HUES48 (cell line): ENCODE measurements at regions not wholly inside any gene's neighbourhood (a gene's known extent, or its start where the extent isn't known, plus 50 kb on each side); places are given as distances from the start of the nearest gene placed in this dataset.

Experiments used
- H3K27ac ChIP-seq: one replicate; pipeline ENCODE4 v1.7.0; 2013; ENCODE audit warnings: low read depth, low read length, inconsistent platforms
- H3K27me3 ChIP-seq: 2 replicates; pipeline ENCODE4 v1.6.1; 2013; ENCODE audit warnings: mild to moderate bottlenecking, low read length; ENCODE audit not compliant: control insufficient read depth, insufficient read depth
- H3K36me3 ChIP-seq: 2 replicates; pipeline ENCODE4 v1.6.1; 2013; ENCODE audit warnings: low read length; ENCODE audit not compliant: control insufficient read depth, insufficient read depth
- H3K4me1 ChIP-seq: 2 replicates; pipeline ENCODE4 v1.6.1; 2013; ENCODE audit warnings: mild to moderate bottlenecking, low read length; ENCODE audit not compliant: control insufficient read depth, insufficient read depth
- H3K4me3 ChIP-seq: 2 replicates; pipeline ENCODE4 v1.5.1; 2013; ENCODE audit warnings: mild to moderate bottlenecking, low read depth, low read length
- H3K9ac ChIP-seq: 2 replicates; pipeline ENCODE4 v1.6.1; 2013; ENCODE audit warnings: mild to moderate bottlenecking, low read depth, low read length, moderate library complexity
- H3K9me3 ChIP-seq: 2 replicates; pipeline ENCODE4 v1.6.1; 2013; ENCODE audit warnings: low read length; ENCODE audit not compliant: control insufficient read depth, insufficient read depth

DNA sequence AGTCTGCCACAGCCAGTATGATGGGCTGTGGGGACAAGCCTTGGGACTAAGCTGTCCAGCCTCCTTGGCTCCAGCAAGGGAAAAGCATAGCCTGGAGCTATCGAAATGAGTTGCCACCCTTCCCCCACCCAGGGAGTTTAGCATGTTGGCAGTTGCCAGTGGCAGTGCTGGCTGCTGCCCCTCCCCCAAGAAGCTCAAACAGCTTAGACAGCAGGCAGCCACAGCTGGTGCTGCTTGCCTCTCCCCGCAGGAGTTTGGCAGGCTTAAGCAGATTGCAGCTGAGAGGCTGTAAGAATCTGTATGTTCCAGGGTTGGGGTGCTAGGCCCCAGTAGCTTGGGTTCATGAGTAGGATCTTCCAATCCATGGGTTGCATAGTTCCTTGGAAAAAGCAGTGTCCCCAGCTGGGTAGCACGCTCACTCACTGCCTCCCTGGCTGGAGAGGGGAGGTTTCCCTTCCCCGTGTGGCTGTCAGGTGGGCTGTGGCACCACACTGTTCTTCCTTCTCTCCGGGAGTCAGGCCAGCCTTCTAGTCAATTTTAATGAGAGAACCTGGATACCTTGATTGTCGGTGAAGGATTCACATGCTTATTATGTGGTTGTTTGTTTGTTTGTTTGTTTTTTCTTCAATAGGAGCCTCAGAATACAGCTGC, 506.1 kb downstream of the CDH11 start:
- no peak overlapping the region for H3K9ac ChIP-seq
- peak overlapping the region; percentile 51 for H3K27ac ChIP-seq
- H3K4me3 ChIP-seq: no peak overlapping the region
- peaks cover 17% of the 10 kb centered on the region; the same call in 1 of the 2 replicates for H3K4me1 ChIP-seq
- no peaks in the 10 kb centered on the region for H3K27me3 ChIP-seq
- H3K9me3 ChIP-seq: no peaks in the 10 kb centered on the region
- H3K36me3 ChIP-seq: no peaks in the 10 kb centered on the region

DNA sequence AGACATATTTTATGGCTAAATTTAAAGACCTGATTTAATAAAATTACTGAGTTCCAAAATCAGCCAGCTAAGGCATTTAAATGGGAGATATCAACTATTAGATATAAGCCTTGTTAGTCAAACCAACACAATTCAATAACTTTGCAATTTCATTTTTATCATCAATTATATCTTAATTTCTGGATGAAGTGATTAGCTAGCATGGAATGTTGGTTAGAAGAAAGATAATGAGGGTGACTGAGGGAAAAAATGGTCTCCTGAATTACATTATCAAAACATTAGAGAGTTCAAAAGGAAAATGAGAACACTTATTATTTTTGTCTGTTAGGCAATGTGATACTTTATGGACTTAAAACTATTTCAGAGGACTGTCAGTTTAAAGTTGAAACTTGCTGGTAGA, 525.7 kb downstream of the CDH11 start:
- Histone ChIP-seq H3K9ac (no peak overlapping the region), H3K36me3 (no peaks in the 10 kb centered on the region), H3K27ac (no peak overlapping the region), H3K4me1 (no peaks in the 10 kb centered on the region), H3K9me3 (no peaks in the 10 kb centered on the region), H3K4me3 (no peak overlapping the region), H3K27me3 (no peaks in the 10 kb centered on the region)

DNA sequence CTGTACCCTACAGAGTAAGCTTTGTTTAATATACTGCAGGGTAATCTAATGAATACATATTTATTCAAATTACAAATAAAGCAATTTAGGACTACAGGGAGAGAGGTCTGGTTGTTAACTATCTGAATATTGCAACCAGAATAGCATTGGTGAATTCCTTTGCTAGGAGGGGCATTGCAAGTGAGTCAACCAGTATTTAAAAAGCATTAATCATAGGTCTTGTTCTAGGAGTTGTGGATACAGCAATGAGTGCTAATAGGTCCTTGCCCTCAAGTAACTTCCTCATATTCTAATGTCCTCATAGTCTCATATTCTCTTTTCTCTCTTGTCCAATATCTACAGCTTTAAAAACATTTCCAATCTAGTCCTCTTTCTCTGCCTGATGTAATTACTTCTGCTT, 531.4 kb downstream of the CDH11 start:
- Histone ChIP-seq H3K9me3 (no peaks in the 10 kb centered on the region), H3K36me3 (no peaks in the 10 kb centered on the region), H3K4me3 (no peak overlapping the region), H3K9ac (no peak overlapping the region), H3K27me3 (no peaks in the 10 kb centered on the region), H3K4me1 (no peaks in the 10 kb centered on the region; the same call in 1 of the 2 replicates), H3K27ac (no peak overlapping the region)

DNA sequence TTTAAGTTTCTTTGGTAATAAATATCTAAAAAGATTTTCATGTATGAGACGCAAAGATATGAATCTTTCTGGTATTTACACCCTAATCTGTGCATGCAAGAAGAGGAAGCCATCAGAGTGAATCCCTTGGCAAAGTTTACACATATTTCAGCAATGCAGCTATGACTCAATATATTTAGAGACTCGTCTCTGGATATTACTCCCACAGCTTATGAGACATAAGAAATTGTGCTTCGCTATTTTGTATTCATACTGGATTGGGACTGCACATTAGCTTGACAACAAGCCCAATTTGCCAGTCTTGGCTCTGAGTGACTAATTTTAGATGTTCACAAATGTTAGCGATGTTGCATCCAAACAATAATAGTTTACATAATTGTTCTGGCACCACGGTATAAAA, 532.0 kb downstream of the CDH11 start:
- Histone ChIP-seq H3K36me3 (no peaks in the 10 kb centered on the region), H3K9ac (no peak overlapping the region), H3K27ac (no peak overlapping the region)

DNA sequence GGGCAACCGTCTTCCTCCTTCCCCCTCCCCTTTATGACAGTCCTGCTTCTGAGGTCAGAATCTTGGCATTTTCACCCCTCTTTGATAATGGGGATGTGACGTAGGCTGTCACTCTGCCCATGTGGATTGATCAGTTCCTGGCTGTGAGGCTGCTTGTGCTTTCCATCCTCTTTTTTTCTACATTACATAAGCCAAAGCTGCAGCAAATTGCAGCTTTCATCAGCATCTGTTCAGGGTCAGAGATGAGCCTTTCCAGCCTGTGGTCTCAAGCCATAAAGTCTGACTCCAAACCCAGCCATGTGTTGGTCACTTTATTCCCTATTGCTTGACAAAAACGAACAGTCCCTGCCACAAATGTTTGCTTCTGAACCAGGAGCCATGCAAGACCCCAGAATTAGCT, 535.1 kb downstream of the CDH11 start:
- no peak overlapping the region for H3K27ac ChIP-seq

More for the DNA sequence above, 532.0 kb downstream of the CDH11 start:
- Histone ChIP-seq H3K4me3 (no peak overlapping the region), H3K27me3 (no peaks in the 10 kb centered on the region), H3K9me3 (no peaks in the 10 kb centered on the region), H3K4me1 (no peaks in the 10 kb centered on the region; the same call in 1 of the 2 replicates)

DNA sequence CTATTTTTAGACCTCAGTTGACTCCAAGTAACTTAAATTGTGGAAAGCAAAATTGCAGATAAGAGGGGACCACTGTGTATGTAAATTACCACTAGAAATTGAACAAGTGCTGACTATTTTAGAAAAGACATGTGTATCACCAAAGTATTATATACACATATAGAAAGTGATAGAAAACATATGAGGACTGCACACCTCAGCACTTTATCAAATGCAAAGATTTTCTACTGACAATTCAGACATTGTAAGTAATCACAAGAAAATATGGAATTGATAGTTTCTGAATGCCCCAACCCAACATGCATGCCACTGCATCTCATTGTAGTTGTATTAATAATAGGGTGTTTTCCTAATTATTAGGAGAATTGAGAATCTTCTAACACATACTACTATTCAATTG, 536.5 kb downstream of the CDH11 start:
- no peak overlapping the region for H3K4me3 ChIP-seq
- no peak overlapping the region for H3K27ac ChIP-seq
- H3K9me3 ChIP-seq: no peaks in the 10 kb centered on the region

More for the DNA sequence above, 535.1 kb downstream of the CDH11 start:
- H3K9ac ChIP-seq: no peak overlapping the region
- H3K9me3 ChIP-seq: no peaks in the 10 kb centered on the region
- H3K4me3 ChIP-seq: no peak overlapping the region
- H3K36me3 ChIP-seq: no peaks in the 10 kb centered on the region
- H3K4me1 ChIP-seq: peaks cover 6% of the 10 kb centered on the region; the same call in 1 of the 2 replicates
- no peaks in the 10 kb centered on the region for H3K27me3 ChIP-seq

DNA sequence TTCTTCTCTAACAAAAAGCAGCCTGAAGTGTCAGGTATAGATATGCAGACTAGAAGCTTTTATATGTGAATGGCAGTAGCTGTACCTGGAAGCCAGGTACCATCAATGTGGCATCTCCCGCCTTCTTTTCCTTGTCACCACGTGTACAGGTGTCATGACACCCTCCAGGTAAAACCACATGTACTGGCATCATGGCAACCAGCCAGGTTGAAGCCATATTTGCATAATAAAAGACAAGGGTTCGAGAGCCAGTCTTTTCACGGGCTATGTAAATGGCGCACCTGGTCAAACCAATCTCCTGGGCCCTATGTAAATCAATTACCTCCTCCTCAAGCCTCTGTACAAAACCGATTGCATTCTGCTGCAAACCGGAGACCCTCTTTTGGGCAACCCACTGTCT, 541.3 kb downstream of the CDH11 start:
- Histone ChIP-seq H3K9ac (no peak overlapping the region), H3K27me3 (no peaks in the 10 kb centered on the region), H3K36me3 (no peaks in the 10 kb centered on the region), H3K4me3 (no peak overlapping the region), H3K27ac (no peak overlapping the region), H3K9me3 (no peaks in the 10 kb centered on the region), H3K4me1 (peaks cover 16% of the 10 kb centered on the region; the same call in 1 of the 2 replicates)

More for the DNA sequence above, 536.5 kb downstream of the CDH11 start:
- H3K4me1 ChIP-seq: peaks cover 13% of the 10 kb centered on the region; the same call in 1 of the 2 replicates
- H3K9ac ChIP-seq: no peak overlapping the region
- no peaks in the 10 kb centered on the region for H3K36me3 ChIP-seq
- no peaks in the 10 kb centered on the region for H3K27me3 ChIP-seq

DNA sequence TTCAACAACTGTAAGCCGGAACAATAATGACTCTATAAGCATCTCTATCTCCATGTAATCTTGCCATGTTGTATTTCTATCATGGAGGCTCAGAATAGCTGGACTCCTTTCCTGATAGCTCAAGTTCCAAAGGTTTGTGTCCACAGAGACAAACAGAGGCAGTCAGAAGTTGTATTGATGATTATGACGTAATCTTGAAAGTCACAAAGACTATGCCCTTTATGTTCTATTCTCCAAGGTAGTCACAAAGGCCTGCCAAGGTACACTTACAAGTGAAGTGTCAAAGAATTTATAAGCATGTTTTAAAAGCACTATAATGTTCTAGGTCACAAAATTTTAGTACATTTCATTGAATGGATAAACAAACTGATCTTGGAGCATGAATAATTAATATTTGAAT, 542.2 kb downstream of the CDH11 start:
- Histone ChIP-seq H3K27ac (no peak overlapping the region), H3K9me3 (no peaks in the 10 kb centered on the region), H3K36me3 (no peaks in the 10 kb centered on the region), H3K4me1 (peaks cover 16% of the 10 kb centered on the region; the same call in 1 of the 2 replicates), H3K9ac (no peak overlapping the region), H3K27me3 (no peaks in the 10 kb centered on the region), H3K4me3 (no peak overlapping the region)

DNA sequence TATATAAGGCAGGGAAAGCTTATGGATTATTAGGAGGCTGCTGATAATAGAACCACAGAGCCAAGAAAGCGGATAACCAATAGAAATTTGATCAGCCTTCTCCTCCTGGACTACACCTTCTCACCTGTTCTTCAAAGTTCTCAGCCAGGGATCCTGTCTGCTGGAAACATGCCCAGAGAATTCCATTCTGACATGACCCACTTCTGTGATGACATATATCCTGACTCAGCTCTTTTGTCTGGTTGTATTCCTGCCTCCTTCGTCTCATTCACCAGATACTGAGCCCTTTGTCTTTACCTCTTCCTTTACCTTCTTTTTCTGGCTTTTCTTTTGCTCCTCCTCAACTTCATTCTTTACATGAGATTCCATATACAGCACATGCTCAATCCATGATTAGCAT, 576.1 kb downstream of the CDH11 start:
- H3K9me3 ChIP-seq: no peaks in the 10 kb centered on the region
- no peaks in the 10 kb centered on the region for H3K4me1 ChIP-seq
- H3K36me3 ChIP-seq: no peaks in the 10 kb centered on the region
- no peaks in the 10 kb centered on the region for H3K27me3 ChIP-seq
- no peak overlapping the region for H3K9ac ChIP-seq
- no peak overlapping the region for H3K4me3 ChIP-seq
- no peak overlapping the region for H3K27ac ChIP-seq

DNA sequence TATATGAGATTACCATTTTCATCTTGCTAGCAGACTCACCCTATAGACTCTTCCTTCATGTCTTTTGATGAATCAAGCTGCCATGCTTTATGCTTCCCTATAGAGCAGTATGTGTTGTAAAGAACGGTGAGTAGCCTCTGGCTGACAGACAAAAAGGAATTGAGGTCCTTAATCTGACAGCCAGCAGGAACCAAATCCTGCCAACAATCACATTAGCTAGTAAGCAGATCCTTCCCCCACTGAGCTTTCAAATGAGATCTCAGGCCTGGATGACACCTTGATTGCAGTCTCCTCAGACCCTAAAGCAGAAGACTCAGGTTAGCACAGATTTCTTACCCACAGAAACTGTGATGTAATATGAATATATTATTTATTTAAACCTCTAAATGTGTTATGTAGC, 577.0 kb downstream of the CDH11 start:
- Histone ChIP-seq H3K27me3 (no peaks in the 10 kb centered on the region), H3K36me3 (no peaks in the 10 kb centered on the region), H3K9me3 (no peaks in the 10 kb centered on the region), H3K27ac (no peak overlapping the region), H3K4me3 (no peak overlapping the region), H3K9ac (no peak overlapping the region), H3K4me1 (no peaks in the 10 kb centered on the region)

DNA sequence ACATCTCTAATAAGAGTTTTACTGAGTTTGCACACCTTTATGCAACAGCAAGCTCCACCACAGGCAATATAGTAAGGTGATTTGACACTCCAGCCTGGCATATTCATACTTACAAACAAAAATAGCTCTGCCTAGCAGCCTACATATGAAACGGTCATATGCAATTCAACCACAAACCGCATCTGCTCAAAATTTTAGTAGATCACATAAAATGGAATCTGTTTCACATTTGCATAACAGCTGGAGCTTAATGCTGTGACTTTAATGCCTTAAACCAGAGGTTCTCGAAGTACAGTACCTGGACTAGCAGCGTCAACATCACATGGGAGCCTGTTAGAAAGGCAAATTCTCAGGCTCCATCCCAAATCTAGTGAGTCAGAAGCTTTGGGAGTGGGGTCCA, 578.4 kb downstream of the CDH11 start:
- no peaks in the 10 kb centered on the region for H3K4me1 ChIP-seq
- no peak overlapping the region for H3K4me3 ChIP-seq
- no peak overlapping the region for H3K9ac ChIP-seq
- H3K9me3 ChIP-seq: no peaks in the 10 kb centered on the region
- no peaks in the 10 kb centered on the region for H3K27me3 ChIP-seq
- H3K36me3 ChIP-seq: no peaks in the 10 kb centered on the region
- no peak overlapping the region for H3K27ac ChIP-seq
